ENCODE measurements at regions not wholly inside any gene's neighbourhood (a gene's known extent, or its start where the extent isn't known, plus 50 kb on each side); places are given as distances from the start of the nearest gene placed in this dataset.

DNA sequence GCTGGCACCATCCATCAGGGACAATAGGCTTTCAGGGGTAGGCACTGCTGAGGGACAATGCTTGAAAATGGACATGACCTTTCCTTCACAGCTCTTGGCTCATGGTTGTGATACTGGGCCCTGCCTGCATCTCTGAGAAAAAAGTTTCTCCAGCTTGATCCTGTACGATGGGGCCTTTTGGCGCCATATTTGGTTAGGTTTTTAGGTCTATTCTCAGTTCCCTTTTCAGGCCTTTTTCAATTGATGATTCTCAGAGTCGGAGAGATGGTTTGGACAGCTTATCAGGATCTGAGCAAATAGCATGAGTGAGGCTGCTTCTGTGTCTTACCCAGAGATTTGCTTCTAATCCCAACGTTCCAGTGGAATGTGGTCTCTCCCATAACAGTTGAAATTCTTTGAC lies 141.6 kb downstream of the ZNF518B start:
- Mint-ChIP-seq H3K9me3 (no peaks in the 10 kb centered on the region), H3K4me1 (ENCODE audit: low read depth) (no peaks in the 10 kb centered on the region), H3K36me3 (ENCODE audit: insufficient read depth) (no peaks in the 10 kb centered on the region), H3K4me3 (no peak overlapping the region), H3K27me3 (ENCODE audit: low read depth) (no peaks in the 10 kb centered on the region)
- DNase-seq (no peak), ATAC-seq (no peak)

DNA sequence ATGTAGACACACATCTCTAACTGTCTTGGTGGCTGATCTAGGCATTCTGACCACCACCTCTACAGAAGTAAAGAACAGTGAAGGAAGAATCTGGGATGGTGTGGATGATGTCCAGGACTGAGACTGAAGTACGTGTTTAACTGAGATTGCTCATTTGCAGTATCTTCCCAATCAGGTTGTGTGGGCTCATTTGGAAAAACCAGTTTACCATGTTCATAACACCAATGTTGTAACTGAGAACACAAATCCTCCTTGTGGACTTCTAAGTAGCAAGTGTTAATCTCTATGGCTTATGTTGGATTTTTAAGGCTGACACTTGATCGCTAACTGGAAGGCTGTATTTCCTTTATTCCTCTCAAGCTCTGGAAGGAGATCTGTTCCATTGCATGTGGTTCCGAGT lies 144.7 kb downstream of the ZNF518B start:
- H3K9me3 Mint-ChIP-seq: no peaks in the 10 kb centered on the region
- DNase-seq (no peak), ATAC-seq (no peak)
- no peaks in the 10 kb centered on the region for H3K27me3 Mint-ChIP-seq (ENCODE audit: low read depth)
- H3K36me3 Mint-ChIP-seq (ENCODE audit: insufficient read depth): no peaks in the 10 kb centered on the region
- no peaks in the 10 kb centered on the region for H3K4me1 Mint-ChIP-seq (ENCODE audit: low read depth)
- no peak overlapping the region for H3K4me3 Mint-ChIP-seq

DNA sequence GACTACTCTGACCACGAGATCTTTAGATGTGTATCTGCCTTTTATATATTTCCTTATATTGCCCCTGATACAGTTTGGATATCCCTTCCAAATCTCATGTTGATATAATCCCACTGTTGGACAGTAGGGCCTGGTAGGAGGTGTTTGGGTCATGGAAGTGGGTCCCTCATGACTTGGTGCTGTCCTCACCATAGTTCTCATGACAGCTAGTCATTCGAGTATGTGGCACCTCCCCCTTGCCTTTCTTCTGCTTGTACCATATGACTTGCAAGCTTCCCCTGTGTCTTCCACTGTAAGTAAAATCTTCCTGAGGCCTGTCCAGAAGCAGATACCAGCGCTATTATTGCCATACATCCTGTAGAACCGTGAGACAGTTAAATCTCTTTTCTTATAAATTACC lies 145.3 kb downstream of the ZNF518B start:
- no peaks in the 10 kb centered on the region for H3K27me3 Mint-ChIP-seq (ENCODE audit: low read depth)
- no peaks in the 10 kb centered on the region for H3K9me3 Mint-ChIP-seq
- no peaks in the 10 kb centered on the region for H3K4me1 Mint-ChIP-seq (ENCODE audit: low read depth)
- H3K36me3 Mint-ChIP-seq (ENCODE audit: insufficient read depth): no peaks in the 10 kb centered on the region
- no peak overlapping the region for H3K4me3 Mint-ChIP-seq
- DNase-seq (no peak), ATAC-seq (no peak)

DNA sequence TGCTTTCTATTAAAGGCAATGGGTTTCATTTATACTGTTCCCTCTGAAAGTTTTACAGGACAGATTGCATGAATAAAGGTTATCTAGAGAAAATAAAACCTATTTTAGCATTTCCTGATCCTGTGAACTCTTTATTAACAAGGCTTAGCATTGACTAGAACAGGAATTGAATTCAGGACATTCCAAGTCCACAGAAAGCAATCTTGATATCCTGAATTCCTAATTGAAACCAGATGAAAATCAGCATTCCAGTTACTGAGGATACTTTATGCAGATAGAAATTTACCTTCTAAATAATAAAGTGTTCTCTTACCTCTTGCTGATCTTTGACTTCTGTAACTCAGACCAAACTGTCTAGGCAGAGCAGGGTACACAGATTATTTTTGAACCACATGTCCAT lies 151.4 kb downstream of the ZNF518B start:
- Mint-ChIP-seq H3K4me3 (no peak overlapping the region), H3K36me3 (ENCODE audit: insufficient read depth) (no peaks in the 10 kb centered on the region), H3K27me3 (ENCODE audit: low read depth) (peaks cover 2% of the 10 kb centered on the region), H3K9me3 (no peaks in the 10 kb centered on the region), H3K4me1 (ENCODE audit: low read depth) (no peaks in the 10 kb centered on the region)
- ATAC-seq (no peak), DNase-seq (no peak)

DNA sequence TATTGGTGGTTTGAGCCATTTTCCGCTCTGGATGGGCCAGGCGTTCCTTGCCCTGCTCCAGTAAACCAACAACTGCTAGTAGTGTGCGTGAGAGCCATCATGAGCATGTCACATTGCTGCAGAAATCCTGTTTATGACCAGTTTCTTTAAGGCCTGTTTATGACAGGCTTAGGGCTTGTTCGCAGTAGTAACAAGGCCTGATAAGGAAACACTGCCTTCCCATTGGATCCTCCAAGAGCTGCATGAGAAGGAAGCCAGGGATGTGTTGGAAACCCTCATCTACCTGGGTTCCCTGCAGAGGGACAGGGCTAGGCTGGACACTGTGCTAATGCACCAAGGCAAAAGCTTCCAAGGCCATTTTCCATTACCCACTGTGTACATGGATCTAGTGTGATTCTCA lies 153.9 kb downstream of the ZNF518B start:
- Mint-ChIP-seq H3K27me3 (ENCODE audit: low read depth) (peaks cover 2% of the 10 kb centered on the region), H3K4me1 (ENCODE audit: low read depth) (no peaks in the 10 kb centered on the region), H3K4me3 (no peak overlapping the region), H3K36me3 (ENCODE audit: insufficient read depth) (no peaks in the 10 kb centered on the region), H3K9me3 (no peaks in the 10 kb centered on the region)
- no peak for ATAC-seq
- DNase-seq: no peak

DNA sequence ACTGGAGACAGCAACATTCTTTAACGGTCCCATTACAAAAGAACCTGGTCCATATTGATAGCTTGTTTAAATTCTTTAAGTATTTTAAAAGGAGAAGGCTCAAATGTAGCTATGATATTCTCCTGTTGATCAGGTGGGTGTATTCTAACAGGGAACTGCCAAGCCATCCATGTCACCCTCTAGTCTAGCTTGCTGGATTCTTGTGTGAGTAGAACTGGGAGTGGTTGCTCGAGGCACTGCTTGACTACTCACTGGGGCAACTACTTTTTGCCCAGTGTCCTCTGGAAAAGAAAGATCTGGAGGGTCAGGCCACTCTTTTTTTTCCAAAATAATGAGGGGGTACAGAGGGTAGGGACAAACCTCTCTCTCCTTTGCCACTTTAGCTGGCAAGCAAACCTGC lies 155.1 kb downstream of the ZNF518B start:
- H3K27me3 Mint-ChIP-seq (ENCODE audit: low read depth): peaks cover 2% of the 10 kb centered on the region
- no peak overlapping the region for H3K4me3 Mint-ChIP-seq
- no peak for DNase-seq
- H3K9me3 Mint-ChIP-seq: no peaks in the 10 kb centered on the region
- no peak for ATAC-seq
- H3K4me1 Mint-ChIP-seq (ENCODE audit: low read depth): no peaks in the 10 kb centered on the region
- no peaks in the 10 kb centered on the region for H3K36me3 Mint-ChIP-seq (ENCODE audit: insufficient read depth)

DNA sequence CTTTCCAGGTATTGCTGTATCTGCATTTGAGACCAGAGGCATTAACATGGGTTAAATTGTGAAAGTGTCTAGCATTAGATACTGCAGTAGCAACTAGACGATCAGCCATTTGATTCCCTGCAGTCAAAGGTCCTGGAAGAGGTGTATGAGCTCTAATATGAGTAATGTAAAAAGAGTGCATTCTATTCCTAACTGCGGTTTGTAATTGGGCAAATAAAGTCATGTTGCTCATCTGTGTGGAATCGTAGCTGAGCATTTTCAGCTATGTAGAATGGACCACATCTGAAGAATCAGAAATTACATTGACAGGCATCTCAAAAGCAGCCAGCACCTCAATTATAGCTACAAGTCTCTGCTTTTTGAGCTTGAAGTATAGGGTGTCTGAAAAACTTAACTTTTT lies 157.6 kb downstream of the ZNF518B start:
- H3K36me3 Mint-ChIP-seq (ENCODE audit: insufficient read depth): no peaks in the 10 kb centered on the region

DNA sequence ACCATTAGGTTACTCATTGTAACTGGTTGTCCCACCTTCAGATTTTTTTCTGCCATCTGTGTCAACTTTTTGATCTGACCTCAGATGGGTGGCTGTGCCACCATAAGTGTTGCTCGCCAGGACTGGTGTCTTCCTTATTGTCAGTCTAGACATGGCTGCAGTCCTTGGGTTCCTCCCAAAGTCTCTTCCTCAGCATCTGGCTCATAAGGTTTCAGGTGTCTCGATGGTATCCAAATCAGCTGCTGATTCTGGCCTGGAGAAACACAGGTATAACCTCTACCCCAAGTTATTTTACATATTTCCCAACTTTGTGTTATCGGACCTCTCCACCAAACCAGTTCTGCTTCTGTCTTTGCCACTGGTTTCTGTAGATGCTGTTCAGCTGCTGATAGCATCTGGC lies 158.5 kb downstream of the ZNF518B start:
- no peaks in the 10 kb centered on the region for H3K4me1 Mint-ChIP-seq (ENCODE audit: low read depth)
- H3K27me3 Mint-ChIP-seq (ENCODE audit: low read depth): peaks cover 2% of the 10 kb centered on the region
- H3K4me3 Mint-ChIP-seq: no peak overlapping the region
- no peaks in the 10 kb centered on the region for H3K36me3 Mint-ChIP-seq (ENCODE audit: insufficient read depth)
- no peaks in the 10 kb centered on the region for H3K9me3 Mint-ChIP-seq
- DNase-seq (no peak), ATAC-seq (no peak)

More for the DNA sequence above, 157.6 kb downstream of the ZNF518B start:
- no peak for ATAC-seq
- no peak for DNase-seq
- H3K27me3 Mint-ChIP-seq (ENCODE audit: low read depth): peaks cover 2% of the 10 kb centered on the region
- no peak overlapping the region for H3K4me3 Mint-ChIP-seq
- H3K4me1 Mint-ChIP-seq (ENCODE audit: low read depth): no peaks in the 10 kb centered on the region
- H3K9me3 Mint-ChIP-seq: no peaks in the 10 kb centered on the region

DNA sequence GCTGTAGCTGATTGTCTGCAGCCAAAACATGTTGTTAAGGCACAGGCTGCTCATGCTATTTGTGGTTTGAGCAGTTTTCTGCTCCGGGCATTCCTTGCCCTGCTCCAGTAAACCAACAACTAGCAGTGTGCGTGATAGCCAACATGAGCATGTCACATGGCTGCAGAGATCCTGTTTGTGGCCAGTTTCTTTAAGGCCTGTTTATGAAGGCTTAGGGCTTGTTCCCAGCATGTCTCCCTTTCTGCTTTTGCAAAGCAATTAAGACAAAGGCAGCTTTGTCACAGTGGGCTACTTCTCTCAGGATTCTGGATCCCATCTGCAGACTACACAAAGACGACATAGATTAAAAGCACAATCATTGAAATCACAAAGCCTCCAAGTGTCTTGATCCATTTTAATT lies 160.5 kb downstream of the ZNF518B start:
- H3K36me3 Mint-ChIP-seq (ENCODE audit: insufficient read depth): no peaks in the 10 kb centered on the region
- no peak for DNase-seq
- no peaks in the 10 kb centered on the region for H3K9me3 Mint-ChIP-seq
- no peak overlapping the region for H3K4me3 Mint-ChIP-seq
- ATAC-seq: no peak
- no peaks in the 10 kb centered on the region for H3K4me1 Mint-ChIP-seq (ENCODE audit: low read depth)
- H3K27me3 Mint-ChIP-seq (ENCODE audit: low read depth): peaks cover 5% of the 10 kb centered on the region

DNA sequence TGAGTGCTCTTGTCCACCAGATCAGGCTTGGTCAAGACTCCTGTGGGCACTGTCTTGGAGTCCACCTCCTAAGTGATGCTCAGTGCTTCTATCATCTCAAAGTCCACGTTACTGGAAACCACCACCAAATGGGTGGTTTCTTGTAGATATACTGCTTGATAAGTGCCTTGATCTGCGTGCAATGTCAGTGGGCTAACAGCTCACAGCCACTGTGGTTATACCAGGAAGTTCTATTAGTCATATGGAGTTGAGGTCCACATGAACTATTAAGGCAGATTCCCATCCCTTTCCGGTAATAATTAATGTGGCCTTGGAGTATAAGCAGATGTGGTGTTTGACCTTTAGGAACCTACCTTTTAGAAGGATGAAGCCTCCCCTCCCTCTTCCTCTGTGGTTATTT lies 161.9 kb downstream of the ZNF518B start:
- Mint-ChIP-seq H3K36me3 (ENCODE audit: insufficient read depth) (no peaks in the 10 kb centered on the region), H3K9me3 (no peaks in the 10 kb centered on the region), H3K4me3 (no peak overlapping the region), H3K4me1 (ENCODE audit: low read depth) (no peaks in the 10 kb centered on the region), H3K27me3 (ENCODE audit: low read depth) (peaks cover 5% of the 10 kb centered on the region)
- DNase-seq: no peak
- no peak for ATAC-seq

DNA sequence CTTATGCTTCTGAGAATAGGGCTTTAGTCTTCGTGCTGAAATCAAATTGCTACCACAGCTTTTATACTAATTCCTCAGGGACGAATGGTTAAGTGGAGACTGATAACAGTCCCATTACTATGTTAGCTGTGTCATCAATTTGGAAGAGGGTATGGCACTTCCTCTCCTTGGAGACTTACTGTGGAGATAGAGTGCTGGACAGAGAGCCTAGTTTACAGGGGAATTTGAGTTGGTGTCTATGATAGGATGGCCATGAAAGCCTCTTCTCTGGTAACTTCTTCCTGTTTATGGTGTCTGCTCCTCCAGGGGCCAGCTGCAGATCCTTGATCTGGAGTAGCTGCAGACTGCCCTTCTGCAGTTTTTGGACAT lies 167.7 kb downstream of the ZNF518B start:
- ATAC-seq (no peak), DNase-seq (no peak)
- Mint-ChIP-seq H3K4me3 (no peak overlapping the region), H3K9me3 (no peaks in the 10 kb centered on the region), H3K4me1 (ENCODE audit: low read depth) (no peaks in the 10 kb centered on the region), H3K27me3 (ENCODE audit: low read depth) (peaks cover 4% of the 10 kb centered on the region), H3K36me3 (ENCODE audit: insufficient read depth) (no peaks in the 10 kb centered on the region)

DNA sequence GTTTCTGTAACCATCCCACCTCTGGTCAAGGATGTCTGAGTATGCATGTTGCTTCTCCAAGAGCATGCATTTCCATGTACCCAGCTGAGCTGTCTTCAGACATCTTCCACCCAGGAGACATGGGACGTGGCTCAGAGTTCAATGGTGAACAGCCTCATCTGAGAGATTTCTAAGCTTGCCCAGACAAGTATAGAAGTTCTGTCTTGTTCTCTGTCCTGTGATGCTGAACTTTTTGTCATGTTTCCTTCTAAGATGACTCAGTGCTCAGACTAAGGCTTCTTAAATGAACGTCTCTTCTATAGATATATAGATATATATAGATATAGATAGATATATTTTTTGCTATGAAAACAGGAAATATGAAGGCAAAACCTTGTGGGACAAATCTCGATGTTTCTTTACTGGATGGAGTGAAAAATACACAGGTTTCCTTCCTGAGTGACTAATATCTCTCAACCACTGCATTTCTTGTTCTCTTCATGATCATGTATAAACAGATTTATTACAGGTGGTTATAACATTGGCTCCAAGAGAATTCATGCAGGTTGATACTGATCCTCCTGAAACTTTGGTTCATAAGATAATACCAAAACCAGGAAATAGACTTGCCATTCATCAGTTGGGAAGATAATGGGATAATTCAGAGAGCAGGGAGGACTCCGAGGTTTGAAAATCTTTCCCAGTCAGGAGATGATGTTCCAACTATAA lies 168.2 kb downstream of the ZNF518B start:
- no peak overlapping the region for H3K4me3 Mint-ChIP-seq
- H3K36me3 Mint-ChIP-seq (ENCODE audit: insufficient read depth): no peaks in the 10 kb centered on the region
- DNase-seq (no peak), ATAC-seq (no peak)
- H3K27me3 Mint-ChIP-seq (ENCODE audit: low read depth): peaks cover 4% of the 10 kb centered on the region
- H3K4me1 Mint-ChIP-seq (ENCODE audit: low read depth): no peaks in the 10 kb centered on the region
- H3K9me3 Mint-ChIP-seq: no peaks in the 10 kb centered on the region

DNA sequence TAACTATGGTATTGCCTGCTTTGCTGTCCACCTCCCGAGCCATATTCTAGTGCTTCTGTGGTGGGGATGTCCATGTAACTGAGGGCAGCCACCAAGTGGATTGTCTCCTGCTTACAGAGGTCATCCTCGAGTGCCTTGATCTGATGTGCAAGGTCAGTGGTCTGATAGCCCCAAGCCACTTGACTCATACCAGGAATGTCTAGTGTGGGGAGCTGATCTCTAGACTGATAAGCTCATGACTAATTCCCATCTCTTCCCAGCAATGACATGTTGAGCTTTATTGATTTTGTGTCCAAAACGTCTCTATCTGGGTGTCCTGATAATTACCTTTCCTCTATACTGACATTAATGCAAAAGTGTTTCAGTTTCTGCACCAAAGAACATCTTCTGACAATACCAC lies 168.4 kb upstream of the WDR1 start:
- H3K9me3 Mint-ChIP-seq: no peaks in the 10 kb centered on the region
- no peaks in the 10 kb centered on the region for H3K36me3 Mint-ChIP-seq (ENCODE audit: insufficient read depth)
- no peak overlapping the region for H3K4me3 Mint-ChIP-seq
- ATAC-seq: no peak
- no peaks in the 10 kb centered on the region for H3K4me1 Mint-ChIP-seq (ENCODE audit: low read depth)
- no peak for DNase-seq
- no peaks in the 10 kb centered on the region for H3K27me3 Mint-ChIP-seq (ENCODE audit: low read depth)

DNA sequence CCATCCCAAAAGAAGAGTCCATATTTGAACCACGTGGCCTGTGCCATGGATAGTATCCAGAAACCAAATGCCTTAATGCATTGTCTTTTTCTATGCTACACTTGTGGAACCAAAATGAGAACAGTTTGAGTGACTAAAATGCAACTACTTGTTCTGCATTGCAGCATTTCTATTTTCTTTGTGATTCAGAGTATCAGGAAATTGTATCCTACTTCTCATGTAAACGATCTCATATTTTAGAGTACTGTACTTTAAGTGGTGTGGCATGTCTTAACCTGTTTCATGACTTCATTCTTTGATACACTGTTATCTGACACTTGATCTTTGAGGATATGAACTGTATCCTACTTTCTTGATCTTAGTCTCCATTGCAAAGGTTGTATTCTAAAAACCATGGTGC lies 167.2 kb upstream of the WDR1 start:
- H3K36me3 Mint-ChIP-seq (ENCODE audit: insufficient read depth): no peaks in the 10 kb centered on the region
- ATAC-seq (no peak), DNase-seq (no peak)
- no peak overlapping the region for H3K4me3 Mint-ChIP-seq
- H3K9me3 Mint-ChIP-seq: no peaks in the 10 kb centered on the region
- no peaks in the 10 kb centered on the region for H3K4me1 Mint-ChIP-seq (ENCODE audit: low read depth)
- H3K27me3 Mint-ChIP-seq (ENCODE audit: low read depth): no peaks in the 10 kb centered on the region

DNA sequence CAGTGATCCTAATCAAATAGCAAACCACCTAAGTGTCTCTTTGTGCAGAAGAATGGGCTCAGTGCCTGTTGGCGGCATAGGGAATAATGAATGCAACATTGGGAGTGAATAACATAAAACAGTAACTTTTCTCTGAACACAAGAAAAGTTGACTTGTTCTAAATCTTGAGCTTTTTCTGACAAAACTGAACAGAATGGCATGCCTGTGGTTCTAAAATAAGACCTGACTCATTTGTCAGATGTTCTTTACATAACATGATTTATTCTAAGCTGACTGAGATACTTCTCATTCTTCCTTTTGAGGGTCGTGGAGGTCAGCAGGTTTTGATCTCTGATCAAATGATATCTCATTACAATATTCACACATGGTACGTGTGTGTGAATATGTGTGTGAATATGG lies 165.4 kb upstream of the WDR1 start:
- no peaks in the 10 kb centered on the region for H3K9me3 Mint-ChIP-seq
- H3K36me3 Mint-ChIP-seq (ENCODE audit: insufficient read depth): no peaks in the 10 kb centered on the region
- DNase-seq: no peak
- H3K27me3 Mint-ChIP-seq (ENCODE audit: low read depth): no peaks in the 10 kb centered on the region
- H3K4me3 Mint-ChIP-seq: no peak overlapping the region
- ATAC-seq: no peak
- H3K4me1 Mint-ChIP-seq (ENCODE audit: low read depth): no peaks in the 10 kb centered on the region

DNA sequence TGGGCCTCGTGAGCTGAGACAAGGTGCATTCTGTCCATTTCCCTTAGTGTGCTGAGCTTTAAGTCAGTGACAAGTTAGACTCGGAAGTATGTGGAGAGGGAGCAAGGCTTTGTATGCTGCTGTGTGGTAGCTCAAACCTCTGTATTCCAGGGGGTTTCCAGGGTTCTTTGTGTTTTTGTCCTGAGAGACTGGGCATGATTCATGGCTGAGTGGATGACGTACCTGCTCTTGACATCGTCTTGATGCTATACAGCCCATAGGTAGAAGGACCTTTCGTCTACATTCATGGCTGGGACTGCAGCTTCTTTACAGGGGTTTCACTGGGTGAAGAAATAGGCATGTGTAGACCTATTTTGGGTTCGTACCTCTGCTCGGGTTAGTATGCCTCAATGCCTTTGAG lies 162.7 kb upstream of the WDR1 start:
- Mint-ChIP-seq H3K36me3 (ENCODE audit: insufficient read depth) (no peaks in the 10 kb centered on the region), H3K9me3 (no peaks in the 10 kb centered on the region), H3K27me3 (ENCODE audit: low read depth) (no peaks in the 10 kb centered on the region), H3K4me1 (ENCODE audit: low read depth) (no peaks in the 10 kb centered on the region), H3K4me3 (no peak overlapping the region)
- DNase-seq: no peak
- no peak for ATAC-seq

Data from activated T-cell treated with anti-CD3 and anti-CD28 coated beads, Interleukin-2, amount 50 U/mL, for 4 hours (primary cell).